HepG2 (cell line): ENCODE measurements at regions not wholly inside any gene's neighbourhood (a gene's known extent, or its start where the extent isn't known, plus 50 kb on each side); places are given as distances from the start of the nearest gene placed in this dataset.
A peak's percentile ranks its signal among the peaks of the same experiment; 100 is the strongest.

ENCODE experiments used
- ARID5B ChIP-seq: IDR thresholded peaks from 2 replicates; pipeline ENCODE4 v1.4.0; 2020; ENCODE audit warnings: mild to moderate bottlenecking, missing genetic modification reagents
- HOXA3 ChIP-seq: sonication (generic); formaldehyde crosslinking; IDR thresholded peaks from 2 replicates; pipeline ENCODE4 v1.5.0; 2020; ENCODE audit warnings: missing genetic modification reagents
- MTA3 ChIP-seq: sonication (generic); formaldehyde crosslinking; IDR thresholded peaks from 2 replicates; pipeline ENCODE4 v1.4.0; 2020; ENCODE audit warnings: missing genetic modification reagents
- TEAD2 ChIP-seq: sonication (generic); formaldehyde crosslinking; IDR thresholded peaks from 2 replicates; pipeline ENCODE4 v1.9.0; 2021; ENCODE audit warnings: missing genetic modification reagents
- THAP8 ChIP-seq: sonication (generic); formaldehyde crosslinking; IDR thresholded peaks from 2 replicates; pipeline ENCODE4 v1.5.1; 2020; ENCODE audit warnings: missing genetic modification reagents, mild to moderate bottlenecking, borderline replicate concordance
- ZBTB44 ChIP-seq: sonication (generic); formaldehyde crosslinking; IDR thresholded peaks from 2 replicates; pipeline ENCODE4 v1.4.0; 2020; ENCODE audit warnings: missing genetic modification reagents
- ZNF543 ChIP-seq: sonication (generic); formaldehyde crosslinking; IDR thresholded peaks from 2 replicates; pipeline ENCODE4 v1.4.0; 2020; ENCODE audit warnings: mild to moderate bottlenecking, missing genetic modification reagents
- ZNF577 ChIP-seq: sonication (generic); formaldehyde crosslinking; IDR thresholded peaks from 2 replicates; pipeline ENCODE4 v1.4.0; 2020; ENCODE audit warnings: mild to moderate bottlenecking, low read depth, missing genetic modification reagents, borderline replicate concordance
- ZNF776 ChIP-seq: sonication (generic); formaldehyde crosslinking; IDR thresholded peaks from 2 replicates; pipeline ENCODE4 v1.4.0; 2020; ENCODE audit warnings: mild to moderate bottlenecking, missing genetic modification reagents
- TF ChIP-seq, protein P1 (sequence below): sonication (generic); formaldehyde crosslinking; IDR thresholded peaks from 2 replicates; pipeline ENCODE4 v1.8.0; 2022; ENCODE audit warnings: missing genetic modification reagents, mild to moderate bottlenecking, moderate library complexity, borderline replicate concordance
- TF ChIP-seq, protein P2 (sequence below), 2 experiments: sonication (generic) in 1 of 2; formaldehyde crosslinking in 1 of 2; IDR thresholded peaks; 2 replicates each; pipeline versions ENCODE4 v1.6.1 to v1.9.0; 2014 to 2022; ENCODE audit warnings: antibody characterized with exemption in 1 of 2, borderline replicate concordance in 1 of 2, inconsistent platforms in 1 of 2, low read depth in 1 of 2, missing genetic modification reagents in 1 of 2

- TF ChIP-seq, protein P1, sequence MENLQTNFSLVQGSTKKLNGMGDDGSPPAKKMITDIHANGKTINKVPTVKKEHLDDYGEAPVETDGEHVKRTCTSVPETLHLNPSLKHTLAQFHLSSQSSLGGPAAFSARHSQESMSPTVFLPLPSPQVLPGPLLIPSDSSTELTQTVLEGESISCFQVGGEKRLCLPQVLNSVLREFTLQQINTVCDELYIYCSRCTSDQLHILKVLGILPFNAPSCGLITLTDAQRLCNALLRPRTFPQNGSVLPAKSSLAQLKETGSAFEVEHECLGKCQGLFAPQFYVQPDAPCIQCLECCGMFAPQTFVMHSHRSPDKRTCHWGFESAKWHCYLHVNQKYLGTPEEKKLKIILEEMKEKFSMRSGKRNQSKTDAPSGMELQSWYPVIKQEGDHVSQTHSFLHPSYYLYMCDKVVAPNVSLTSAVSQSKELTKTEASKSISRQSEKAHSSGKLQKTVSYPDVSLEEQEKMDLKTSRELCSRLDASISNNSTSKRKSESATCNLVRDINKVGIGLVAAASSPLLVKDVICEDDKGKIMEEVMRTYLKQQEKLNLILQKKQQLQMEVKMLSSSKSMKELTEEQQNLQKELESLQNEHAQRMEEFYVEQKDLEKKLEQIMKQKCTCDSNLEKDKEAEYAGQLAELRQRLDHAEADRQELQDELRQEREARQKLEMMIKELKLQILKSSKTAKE: 0 out of 2 replicates have a peak, but pooled peaks have one; percentile 42
- no peak for TF ChIP-seq MTA3 (CRISPR knock-in tag)
- TF ChIP-seq TEAD2 (CRISPR knock-in tag): no peak
- no peak for TF ChIP-seq ZBTB44 (CRISPR knock-in tag)
- no peak for TF ChIP-seq ZNF543
- no peak for TF ChIP-seq THAP8
- TF ChIP-seq, protein P2, sequence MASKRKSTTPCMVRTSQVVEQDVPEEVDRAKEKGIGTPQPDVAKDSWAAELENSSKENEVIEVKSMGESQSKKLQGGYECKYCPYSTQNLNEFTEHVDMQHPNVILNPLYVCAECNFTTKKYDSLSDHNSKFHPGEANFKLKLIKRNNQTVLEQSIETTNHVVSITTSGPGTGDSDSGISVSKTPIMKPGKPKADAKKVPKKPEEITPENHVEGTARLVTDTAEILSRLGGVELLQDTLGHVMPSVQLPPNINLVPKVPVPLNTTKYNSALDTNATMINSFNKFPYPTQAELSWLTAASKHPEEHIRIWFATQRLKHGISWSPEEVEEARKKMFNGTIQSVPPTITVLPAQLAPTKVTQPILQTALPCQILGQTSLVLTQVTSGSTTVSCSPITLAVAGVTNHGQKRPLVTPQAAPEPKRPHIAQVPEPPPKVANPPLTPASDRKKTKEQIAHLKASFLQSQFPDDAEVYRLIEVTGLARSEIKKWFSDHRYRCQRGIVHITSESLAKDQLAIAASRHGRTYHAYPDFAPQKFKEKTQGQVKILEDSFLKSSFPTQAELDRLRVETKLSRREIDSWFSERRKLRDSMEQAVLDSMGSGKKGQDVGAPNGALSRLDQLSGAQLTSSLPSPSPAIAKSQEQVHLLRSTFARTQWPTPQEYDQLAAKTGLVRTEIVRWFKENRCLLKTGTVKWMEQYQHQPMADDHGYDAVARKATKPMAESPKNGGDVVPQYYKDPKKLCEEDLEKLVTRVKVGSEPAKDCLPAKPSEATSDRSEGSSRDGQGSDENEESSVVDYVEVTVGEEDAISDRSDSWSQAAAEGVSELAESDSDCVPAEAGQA (IDR thresholded peaks at IDR 0.05; ENCODE audit: low read depth): no peak
- TF ChIP-seq, protein P2 (CRISPR knock-in tag; IDR thresholded peaks at IDR 0.05; ENCODE audit: borderline replicate concordance): no peak
- no peak for TF ChIP-seq ZNF776 (CRISPR knock-in tag)
- 0 out of 2 replicates have a peak, but pooled peaks have one; percentile 10 for TF ChIP-seq HOXA3 (CRISPR knock-in tag)
- TF ChIP-seq ARID5B (CRISPR knock-in tag): peak; percentile 52
- TF ChIP-seq ZNF577 (CRISPR knock-in tag): no peak
Observed at GRCh38 chr1:94608142-94608851, 66.7 kb upstream of the F3 start (continued).
